PC-9 (cell line): ENCODE measurements at regions not wholly inside any gene's neighbourhood (a gene's known extent, or its start where the extent isn't known, plus 50 kb on each side); places are given as distances from the start of the nearest gene placed in this dataset.

Source experiments
- CTCF ChIP-seq: fragments of 200-600 bp; sonication (generic); conservative IDR thresholded peaks from 2 replicates; pipeline ENCODE4 v1.6.1; 2017; ENCODE audit warnings: mixed run types, antibody characterized with exemption, mild to moderate bottlenecking, moderate library complexity
- EZH2 ChIP-seq: fragments of 200-600 bp; sonication (generic); IDR thresholded peaks from 2 replicates; pipeline ENCODE4 v1.8.0; 2017; ENCODE audit warnings: antibody characterized with exemption, low read depth

DNA sequence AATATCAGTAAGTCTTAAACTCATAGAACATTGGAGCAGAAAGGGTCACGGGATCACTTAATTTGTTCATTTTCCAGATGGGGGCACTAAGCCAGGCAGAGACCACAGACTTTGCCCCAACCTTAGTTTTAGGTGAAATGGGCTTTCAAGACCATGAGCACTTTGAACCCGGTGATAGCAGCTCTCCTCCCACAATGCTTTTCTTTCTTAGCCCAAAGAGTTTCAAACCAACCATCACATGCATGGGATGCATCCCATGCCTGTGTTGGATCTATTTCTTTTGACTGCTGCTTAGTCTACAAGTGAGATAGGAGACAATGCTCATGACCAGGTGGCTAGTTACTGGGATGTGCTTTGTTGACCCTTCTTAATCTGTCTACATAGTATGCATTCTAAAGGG lies 240.6 kb downstream of the NUF2 start:
- TF ChIP-seq CTCF: no peak
- TF ChIP-seq EZH2: no peak
